ENCODE measurements at regions not wholly inside any gene's neighbourhood (a gene's known extent, or its start where the extent isn't known, plus 50 kb on each side); places are given as distances from the start of the nearest gene placed in this dataset.
"Not testable (repeated sequence)": the region's sequence is repeated elsewhere in the genome, so short reads cannot be mapped to it uniquely, and the experiment has no call there.

- no peak for DNase-seq (ENCODE audit: extremely low read depth in 1 of 2, low read depth in 1 of 2)
These were observed 659.2 kb downstream of the MTRR start for GRCh38 chr5:8528106-8528505.

GRCh38 chr5:8538821-8539220 is 669.9 kb downstream of the MTRR start:
- no peak for DNase-seq (ENCODE audit: extremely low read depth in 1 of 2, low read depth in 1 of 2)

GRCh38 chr5:8540317-8540716 is 671.4 kb downstream of the MTRR start:
- DNase-seq (ENCODE audit: extremely low read depth in 1 of 2, low read depth in 1 of 2), result no peak

GRCh38 chr5:8550921-8551320 is 682.0 kb downstream of the MTRR start:
- DNase-seq (ENCODE audit: extremely low read depth in 1 of 2, low read depth in 1 of 2), result no peak

GRCh38 chr5:8553364-8553763 is 684.4 kb downstream of the MTRR start:
- no peak for DNase-seq (ENCODE audit: extremely low read depth in 1 of 2, low read depth in 1 of 2)

GRCh38 chr5:8557728-8558127 is 688.8 kb downstream of the MTRR start:
- no peak for DNase-seq (ENCODE audit: extremely low read depth in 1 of 2, low read depth in 1 of 2)

GRCh38 chr5:8560776-8561175 is 691.8 kb downstream of the MTRR start:
- no peak for DNase-seq (ENCODE audit: extremely low read depth in 1 of 2, low read depth in 1 of 2)

- no peak for DNase-seq (ENCODE audit: extremely low read depth in 1 of 2, low read depth in 1 of 2)
These were observed 692.4 kb downstream of the MTRR start for GRCh38 chr5:8561224-8561840.

GRCh38 chr5:8561854-8562253 is 692.9 kb downstream of the MTRR start:
- no peak for DNase-seq (ENCODE audit: extremely low read depth in 1 of 2, low read depth in 1 of 2)

GRCh38 chr5:8563540-8563939 is 694.6 kb downstream of the MTRR start:
- not testable (repeated sequence) for DNase-seq (ENCODE audit: extremely low read depth in 1 of 2, low read depth in 1 of 2)

GRCh38 chr5:8568858-8569257 is 699.9 kb downstream of the MTRR start:
- DNase-seq (ENCODE audit: extremely low read depth in 1 of 2, low read depth in 1 of 2), result no peak

GRCh38 chr5:8570528-8570927 is 701.6 kb downstream of the MTRR start:
- DNase-seq (ENCODE audit: extremely low read depth in 1 of 2, low read depth in 1 of 2), result no peak

GRCh38 chr5:8576178-8576577 is 707.2 kb downstream of the MTRR start:
- no peak for DNase-seq (ENCODE audit: extremely low read depth in 1 of 2, low read depth in 1 of 2)

GRCh38 chr5:8577792-8578191 is 708.8 kb downstream of the MTRR start:
- DNase-seq (ENCODE audit: extremely low read depth in 1 of 2, low read depth in 1 of 2), result no peak

GRCh38 chr5:8580298-8580697 is 711.4 kb downstream of the MTRR start:
- no peak for DNase-seq (ENCODE audit: extremely low read depth in 1 of 2, low read depth in 1 of 2)

- DNase-seq (ENCODE audit: extremely low read depth in 1 of 2, low read depth in 1 of 2), result no peak
These were observed 712.1 kb downstream of the MTRR start for GRCh38 chr5:8581047-8581446.

GRCh38 chr5:8585230-8586018 is 716.5 kb downstream of the MTRR start:
- DNase-seq (ENCODE audit: extremely low read depth in 1 of 2, low read depth in 1 of 2), result no peak

- DNase-seq (ENCODE audit: extremely low read depth in 1 of 2, low read depth in 1 of 2), result no peak
These were observed 722.0 kb downstream of the MTRR start for GRCh38 chr5:8590959-8591358.

- DNase-seq (ENCODE audit: extremely low read depth in 1 of 2, low read depth in 1 of 2), result no peak
These were observed 729.4 kb downstream of the MTRR start for GRCh38 chr5:8598356-8598755.

GRCh38 chr5:8598996-8599395 is 730.0 kb downstream of the MTRR start:
- no peak for DNase-seq (ENCODE audit: extremely low read depth in 1 of 2, low read depth in 1 of 2)

- DNase-seq (ENCODE audit: extremely low read depth in 1 of 2, low read depth in 1 of 2), result no peak
These were observed 731.9 kb downstream of the MTRR start for GRCh38 chr5:8600843-8601242.

GRCh38 chr5:8601831-8602354 is 732.9 kb downstream of the MTRR start:
- no peak for DNase-seq (ENCODE audit: extremely low read depth in 1 of 2, low read depth in 1 of 2)

Measured in stimulated activated CD8-positive, alpha-beta memory T cell treated with anti-CD3 and anti-CD28 coated beads, Interleukin-7, amount 100 ng/mL, for 48 hours (primary cell).